Ascending aorta (tissue), 2 donors: ENCODE measurements at regions not wholly inside any gene's neighbourhood (a gene's known extent, or its start where the extent isn't known, plus 50 kb on each side); places are given as distances from the start of the nearest gene placed in this dataset.

ENCODE experiments used
- DNase-seq, 2 donors: peaks; one replicate each; pipeline ENCODE4 v3.0.0-alpha.2; 2019; ENCODE audit warnings: low spot score in 2 of 2
- H3K27ac ChIP-seq, 2 donors: fragments of 200-600 bp; sonication (generic); one replicate each; pipeline ENCODE4 v1.5.1; 2016 to 2017; ENCODE audit warnings: mild to moderate bottlenecking in 1 of 2
- H3K27me3 ChIP-seq: fragments of 200-600 bp; sonication (generic); one replicate; pipeline ENCODE4 v1.5.1; 2017
- H3K36me3 ChIP-seq, 2 donors: fragments of 200-600 bp; sonication (generic); one replicate each; pipeline ENCODE4 v1.5.1; 2016
- H3K4me1 ChIP-seq, 2 donors: fragments of 200-600 bp; sonication (generic); one replicate each; pipeline ENCODE4 v1.5.1; 2016 to 2017; ENCODE audit warnings: mild to moderate bottlenecking in 1 of 2
- H3K4me3 ChIP-seq, 2 donors: fragments of 200-600 bp; sonication (generic); one replicate each; pipeline ENCODE4 v1.5.1; 2016 to 2017; ENCODE audit warnings: mild to moderate bottlenecking in 1 of 2
- H3K9me3 ChIP-seq, 2 donors: fragments of 200-600 bp; sonication (generic); one replicate each; pipeline ENCODE4 v1.5.1; 2016
- CTCF ChIP-seq, 3 experiments: fragments of 200-600 bp in 2 of 3; fragments of 450-650 bp in 1 of 3; sonication (generic) in 2 of 3; IDR thresholded peaks; one replicate each; pipeline ENCODE4 v1.5.1; 2016 to 2019; ENCODE audit warnings: antibody characterized with exemption in 3 of 3, mild to moderate bottlenecking in 1 of 3, moderate library complexity in 1 of 3
- intact Hi-C: fragments of 100-400 bp; cut with DNase I; formaldehyde crosslinking; loops from one replicate; pipeline ENCODE4 v1.15.1; 2023

- Histone ChIP-seq H3K4me1 (no peaks in the 10 kb centered on the region), H3K36me3 (no peaks in the 10 kb centered on the region), H3K9me3 (no peaks in the 10 kb centered on the region), H3K27me3 (no peaks in the 10 kb centered on the region), H3K27ac (no peak overlapping the region), H3K4me3 (no peak overlapping the region)
- TF ChIP-seq CTCF (IDR thresholded peaks at IDR 0.05) = no peak
- DNase-seq = no peak
- intact Hi-C loops = no loop called here
These were observed 985.8 kb downstream of the VRK1 start for GRCh38 chr14:97782871-97783414.

DNA sequence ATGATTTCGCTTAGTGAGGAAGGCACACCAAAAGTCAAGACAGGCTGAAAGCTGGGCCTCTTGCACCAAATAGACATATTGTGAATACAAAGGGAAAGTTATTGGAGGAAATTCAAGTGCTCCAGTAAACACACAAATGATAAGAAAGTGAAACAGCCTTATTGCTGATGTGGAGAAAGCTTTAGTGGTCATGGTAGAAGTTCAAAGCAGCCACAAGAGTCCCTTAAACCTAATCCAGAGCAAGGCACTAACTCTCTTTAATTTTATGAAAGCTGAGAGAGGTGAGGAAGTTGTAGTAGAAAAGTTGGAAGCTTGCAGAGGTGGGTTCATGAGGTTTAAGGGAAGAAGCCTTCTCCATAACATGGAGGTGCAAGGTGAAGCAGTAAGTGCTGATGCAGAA, 988.3 kb downstream of the VRK1 start:
- no peaks in the 10 kb centered on the region for H3K4me1 ChIP-seq
- intact Hi-C loops = no loop called here
- no peak for DNase-seq
- H3K9me3 ChIP-seq = no peaks in the 10 kb centered on the region
- no peaks in the 10 kb centered on the region for H3K36me3 ChIP-seq
- no peak for TF ChIP-seq CTCF (IDR thresholded peaks at IDR 0.05)
- no peak overlapping the region for H3K27ac ChIP-seq
- H3K27me3 ChIP-seq = no peaks in the 10 kb centered on the region
- no peak overlapping the region for H3K4me3 ChIP-seq

- intact Hi-C loops = no loop called here
These were observed 991.2 kb downstream of the VRK1 start for GRCh38 chr14:97788364-97788763.

DNA sequence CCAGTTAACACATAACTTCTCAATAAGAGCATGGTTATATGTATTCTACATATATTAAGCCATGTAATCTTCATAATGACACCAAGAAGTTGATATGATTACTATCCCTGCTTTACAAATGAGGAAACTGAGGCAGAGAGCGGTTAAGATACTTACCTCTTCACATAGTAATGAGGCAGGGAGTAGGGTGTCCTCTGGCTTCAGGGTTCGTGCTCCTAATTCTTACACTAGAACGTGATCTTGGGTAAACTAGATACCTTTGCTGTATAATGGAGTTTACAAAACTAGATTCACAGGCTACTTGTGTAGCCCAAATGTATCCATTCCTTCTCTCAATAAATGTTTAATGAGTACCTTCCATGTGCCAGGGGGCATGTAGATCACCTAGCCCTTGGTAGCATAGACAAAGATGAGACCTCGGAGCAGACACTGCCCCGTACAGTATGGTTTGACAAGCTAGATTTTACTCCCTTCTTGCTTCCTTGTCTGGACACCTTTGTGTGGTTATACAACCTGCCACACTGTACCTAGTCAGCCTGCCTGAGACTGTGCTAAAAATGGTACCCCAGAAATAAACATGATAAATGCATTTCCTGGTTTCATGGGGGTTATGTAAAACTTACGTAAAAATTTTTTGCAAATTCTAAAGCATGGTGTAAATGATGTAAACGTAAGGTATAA, 991.8 kb downstream of the VRK1 start:
- Histone ChIP-seq H3K4me3 (no peak overlapping the region), H3K9me3 (no peaks in the 10 kb centered on the region), H3K36me3 (no peaks in the 10 kb centered on the region), H3K27ac (no peak overlapping the region), H3K4me1 (no peaks in the 10 kb centered on the region), H3K27me3 (no peaks in the 10 kb centered on the region)
- no peak for DNase-seq
- intact Hi-C loops = no loop called here
- TF ChIP-seq CTCF (IDR thresholded peaks at IDR 0.05) = no peak

More at GRCh38 chr14:97788364-97788763, 991.2 kb downstream of the VRK1 start:
- Histone ChIP-seq H3K36me3 (no peaks in the 10 kb centered on the region), H3K27ac (no peak overlapping the region), H3K4me1 (no peaks in the 10 kb centered on the region), H3K4me3 (no peak overlapping the region), H3K27me3 (no peaks in the 10 kb centered on the region), H3K9me3 (no peaks in the 10 kb centered on the region)
- no peak for DNase-seq
- TF ChIP-seq CTCF (IDR thresholded peaks at IDR 0.05) = no peak

- no peak for TF ChIP-seq CTCF (IDR thresholded peaks at IDR 0.05)
- intact Hi-C loops = no loop called here
- Histone ChIP-seq H3K27ac (no peak overlapping the region), H3K9me3 (no peaks in the 10 kb centered on the region), H3K36me3 (no peaks in the 10 kb centered on the region), H3K4me3 (no peak overlapping the region), H3K4me1 (no peaks in the 10 kb centered on the region), H3K27me3 (no peaks in the 10 kb centered on the region)
- no peak for DNase-seq
These were observed 993.9 kb downstream of the VRK1 start for GRCh38 chr14:97791072-97791471.
